ENCODE measurements at regions not wholly inside any gene's neighbourhood (a gene's known extent, or its start where the extent isn't known, plus 50 kb on each side); places are given as distances from the start of the nearest gene placed in this dataset.
"Not testable (repeated sequence)": the region's sequence is repeated elsewhere in the genome, so short reads cannot be mapped to it uniquely, and the experiment has no call there.

DNA sequence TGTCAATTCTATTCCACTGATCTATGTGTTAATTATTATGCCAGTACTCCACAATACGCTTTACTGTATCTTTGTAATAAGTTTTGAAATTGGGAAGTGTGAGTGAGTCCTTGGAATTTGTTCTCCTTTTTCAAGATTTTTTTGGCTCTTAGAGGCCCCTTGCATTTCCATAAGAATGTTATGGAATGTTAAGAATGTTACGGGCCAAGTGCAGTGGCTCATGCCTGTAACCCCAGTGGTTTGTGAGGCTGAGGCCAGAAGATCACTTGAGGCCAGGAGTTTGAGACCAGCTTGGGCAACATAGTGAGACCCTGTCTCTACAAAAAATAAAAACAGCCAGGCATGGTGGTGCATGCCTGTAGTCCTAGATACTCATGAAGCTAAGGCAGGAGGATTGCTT, 167.6 kb upstream of the CXorf66 start:
- H3K4me1 ChIP-seq (replicated peaks in 1 of 2): no peaks in the 10 kb centered on the region
- intact Hi-C loops (cut with DNase I): no loop called here
- H3K9me3 ChIP-seq (replicated peaks in 1 of 3): no peaks in the 10 kb centered on the region
- no peak overlapping the region for H3K27ac ChIP-seq
- peaks cover 3% of the 10 kb centered on the region for H3K27me3 ChIP-seq
- DNase-seq: no peak
- TF ChIP-seq, protein P1, sequence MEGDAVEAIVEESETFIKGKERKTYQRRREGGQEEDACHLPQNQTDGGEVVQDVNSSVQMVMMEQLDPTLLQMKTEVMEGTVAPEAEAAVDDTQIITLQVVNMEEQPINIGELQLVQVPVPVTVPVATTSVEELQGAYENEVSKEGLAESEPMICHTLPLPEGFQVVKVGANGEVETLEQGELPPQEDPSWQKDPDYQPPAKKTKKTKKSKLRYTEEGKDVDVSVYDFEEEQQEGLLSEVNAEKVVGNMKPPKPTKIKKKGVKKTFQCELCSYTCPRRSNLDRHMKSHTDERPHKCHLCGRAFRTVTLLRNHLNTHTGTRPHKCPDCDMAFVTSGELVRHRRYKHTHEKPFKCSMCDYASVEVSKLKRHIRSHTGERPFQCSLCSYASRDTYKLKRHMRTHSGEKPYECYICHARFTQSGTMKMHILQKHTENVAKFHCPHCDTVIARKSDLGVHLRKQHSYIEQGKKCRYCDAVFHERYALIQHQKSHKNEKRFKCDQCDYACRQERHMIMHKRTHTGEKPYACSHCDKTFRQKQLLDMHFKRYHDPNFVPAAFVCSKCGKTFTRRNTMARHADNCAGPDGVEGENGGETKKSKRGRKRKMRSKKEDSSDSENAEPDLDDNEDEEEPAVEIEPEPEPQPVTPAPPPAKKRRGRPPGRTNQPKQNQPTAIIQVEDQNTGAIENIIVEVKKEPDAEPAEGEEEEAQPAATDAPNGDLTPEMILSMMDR (IDR thresholded peaks at IDR 0.05): no peak
- TF ChIP-seq POLR2A (IDR thresholded peaks at IDR 0.05): no peak
- H3K36me3 ChIP-seq (replicated peaks in 1 of 2): no peaks in the 10 kb centered on the region
- H3K4me3 ChIP-seq: no peak overlapping the region
- 60 to 73% (median 64%) methylated on average over 2 of the region's 2 CpGs for WGBS, 4 donors

DNA sequence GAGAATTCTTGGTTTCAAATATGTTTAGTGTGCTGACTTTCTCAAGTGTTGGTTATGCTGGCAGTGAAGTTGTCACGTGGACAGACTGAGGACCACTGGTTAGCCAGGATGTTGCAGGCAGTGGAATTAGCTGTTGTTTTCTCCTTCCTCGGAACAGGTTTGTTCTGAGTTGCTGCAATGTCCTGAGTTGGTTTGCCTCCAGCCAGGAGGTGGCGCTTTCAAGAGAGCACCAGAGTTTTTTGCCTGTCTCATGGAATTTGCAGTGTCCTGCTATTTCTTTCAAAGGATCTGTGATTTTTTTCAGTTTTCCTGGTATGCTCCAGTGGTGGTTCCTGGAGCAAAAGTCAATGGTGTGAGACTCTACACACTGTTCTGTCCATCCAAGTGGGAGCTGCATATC, 158.1 kb upstream of the CXorf66 start:
- no peak overlapping the region for H3K4me3 ChIP-seq
- H3K36me3 ChIP-seq (replicated peaks in 1 of 2): no peaks in the 10 kb centered on the region
- TF ChIP-seq, protein P1 (IDR thresholded peaks at IDR 0.05): peak in 1 of 6 experiments; percentile 18
- TF ChIP-seq POLR2A (IDR thresholded peaks at IDR 0.05): no peak
- H3K27me3 ChIP-seq: no peaks in the 10 kb centered on the region
- WGBS, 4 donors: 15 to 57% (median 30%) methylated on average over 2 to 3 of the region's 3 CpGs
- H3K9me3 ChIP-seq (replicated peaks in 1 of 3): no peaks in the 10 kb centered on the region
- no peaks in the 10 kb centered on the region for H3K4me1 ChIP-seq (replicated peaks in 1 of 2)
- intact Hi-C loops (cut with DNase I): no loop called here
- peak in 2 of 7 donors; percentile 7 to 19 for DNase-seq
- H3K27ac ChIP-seq: no peak overlapping the region

DNA sequence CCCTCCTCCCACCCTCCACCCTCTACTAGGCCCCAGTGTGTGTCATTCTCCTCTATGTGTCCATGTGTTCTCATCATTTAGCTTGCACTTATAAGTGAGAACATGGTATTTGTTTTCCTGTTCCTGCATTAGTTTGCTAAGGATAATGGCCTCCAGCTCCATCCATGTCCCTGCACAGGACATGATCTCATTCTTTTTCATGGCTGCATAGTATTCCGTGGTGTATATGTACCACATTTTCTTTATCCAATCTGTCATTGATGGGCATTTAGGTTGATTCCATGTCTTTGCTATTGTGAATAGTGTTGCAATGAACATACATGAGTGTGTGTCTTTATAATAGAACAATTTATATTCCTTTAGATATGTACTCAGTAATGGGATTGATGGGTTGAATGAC, 148.7 kb upstream of the CXorf66 start:
- H3K27me3 ChIP-seq; DNase-seq; H3K4me3 ChIP-seq; intact Hi-C loops (cut with DNase I); H3K36me3 ChIP-seq (replicated peaks in 1 of 2); H3K4me1 ChIP-seq (replicated peaks in 1 of 2); H3K9me3 ChIP-seq (replicated peaks in 1 of 3); H3K27ac ChIP-seq: not testable (repeated sequence)
- 86 to 100% (median 91%) methylated on average over 1 of the region's 1 CpG for WGBS, 4 donors

DNA sequence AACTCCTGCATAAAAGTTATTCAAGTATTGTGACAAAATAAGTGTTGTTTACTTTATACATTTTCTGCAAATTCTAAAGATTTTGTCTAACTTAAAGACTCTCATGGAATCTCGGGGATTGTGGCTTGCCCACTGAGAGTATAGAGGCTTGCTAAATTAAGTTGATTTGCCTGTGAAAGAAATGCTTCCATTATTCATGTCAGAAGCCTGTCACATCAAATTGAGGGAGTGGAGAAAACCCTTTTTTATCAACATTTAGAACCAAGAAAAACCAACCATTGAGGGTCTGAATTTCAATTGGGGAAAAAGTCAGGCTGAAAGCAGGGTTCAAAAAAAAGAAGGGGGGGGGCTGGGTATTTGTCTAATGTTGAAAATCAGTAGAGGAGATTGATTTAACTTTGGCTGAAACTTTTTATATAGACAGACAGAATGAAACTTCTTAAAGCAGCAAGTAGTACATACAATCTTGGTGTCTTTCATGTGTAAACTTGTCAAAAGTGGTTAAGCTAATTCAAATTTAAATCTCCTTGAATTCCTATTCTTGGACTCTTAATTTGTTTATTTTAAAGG, 144.8 kb upstream of the CXorf66 start:
- H3K27me3 ChIP-seq: no peaks in the 10 kb centered on the region
- no peaks in the 10 kb centered on the region for H3K36me3 ChIP-seq (replicated peaks in 1 of 2)
- WGBS, 4 donors: 46 to 75% (median 56%) methylated on average over 1 of the region's 1 CpG
- TF ChIP-seq, protein P1 (IDR thresholded peaks at IDR 0.05): no peak
- TF ChIP-seq POLR2A (IDR thresholded peaks at IDR 0.05): no peak
- H3K4me3 ChIP-seq: no peak overlapping the region
- DNase-seq: no peak
- no peaks in the 10 kb centered on the region for H3K4me1 ChIP-seq (replicated peaks in 1 of 2)
- no peaks in the 10 kb centered on the region for H3K9me3 ChIP-seq (replicated peaks in 1 of 3)
- intact Hi-C loops (cut with DNase I): no loop called here
- H3K27ac ChIP-seq: no peak overlapping the region

DNA sequence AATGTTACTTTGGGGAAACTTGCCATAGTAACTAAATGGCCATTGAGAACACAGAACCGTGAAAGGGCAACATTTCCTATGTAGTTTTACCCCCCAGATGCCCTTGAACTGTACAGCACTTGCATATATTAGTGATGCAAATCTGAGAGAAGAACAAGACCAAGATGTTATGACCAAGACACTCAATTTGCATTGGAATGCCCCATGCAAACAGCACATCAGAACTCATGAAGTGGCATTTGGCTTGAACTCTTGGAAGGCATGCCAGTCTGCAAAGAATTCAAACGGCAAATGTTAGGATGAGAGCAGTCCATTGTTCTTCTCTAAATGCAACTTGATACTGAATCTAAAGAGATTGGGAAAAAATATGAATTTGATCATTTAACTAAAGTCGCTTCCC, 139.4 kb upstream of the CXorf66 start:
- DNase-seq: no peak
- no peak overlapping the region for H3K27ac ChIP-seq
- no peak overlapping the region for H3K4me3 ChIP-seq
- 64 to 82% (median 72%) methylated on average over 3 of the region's 3 CpGs for WGBS, 4 donors
- no peaks in the 10 kb centered on the region for H3K36me3 ChIP-seq (replicated peaks in 1 of 2)
- no peaks in the 10 kb centered on the region for H3K9me3 ChIP-seq (replicated peaks in 1 of 3)
- TF ChIP-seq, protein P1 (IDR thresholded peaks at IDR 0.05): no peak
- TF ChIP-seq POLR2A (IDR thresholded peaks at IDR 0.05): no peak
- no peaks in the 10 kb centered on the region for H3K27me3 ChIP-seq
- intact Hi-C loops (cut with DNase I): no loop called here
- H3K4me1 ChIP-seq (replicated peaks in 1 of 2): no peaks in the 10 kb centered on the region

Data from adrenal gland (tissue), 9 donors.